ENCODE measurements at regions not wholly inside any gene's neighbourhood (a gene's known extent, or its start where the extent isn't known, plus 50 kb on each side); places are given as distances from the start of the nearest gene placed in this dataset.

- TF ChIP-seq CTCF (IDR thresholded peaks at IDR 0.05; ENCODE audit: unreplicated experiment), result no peak
- peaks cover 8% of the 10 kb centered on the region for H3K27me3 Mint-ChIP-seq (ENCODE audit: unreplicated experiment)
- no peak overlapping the region for H3K4me3 Mint-ChIP-seq (ENCODE audit: unreplicated experiment)
- peaks cover 10% of the 10 kb centered on the region for H3K36me3 Mint-ChIP-seq (ENCODE audit: low read depth, unreplicated experiment)
- H3K4me1 Mint-ChIP-seq (ENCODE audit: unreplicated experiment), result peaks cover 39% of the 10 kb centered on the region
- H3K27ac Mint-ChIP-seq (ENCODE audit: unreplicated experiment), result no peak overlapping the region
- peaks cover 13% of the 10 kb centered on the region for H3K9me3 Mint-ChIP-seq (ENCODE audit: unreplicated experiment)
- DNase-seq (ENCODE audit: low spot score), result no peak
These were observed 359.0 kb upstream of the ZNF521 start for GRCh38 chr18:25710981-25711380.

- Mint-ChIP-seq H3K4me3 (ENCODE audit: unreplicated experiment) (no peak overlapping the region), H3K27ac (ENCODE audit: unreplicated experiment) (no peak overlapping the region), H3K4me1 (ENCODE audit: unreplicated experiment) (peaks cover 16% of the 10 kb centered on the region), H3K27me3 (ENCODE audit: unreplicated experiment) (no peaks in the 10 kb centered on the region), H3K9me3 (ENCODE audit: unreplicated experiment) (no peaks in the 10 kb centered on the region), H3K36me3 (ENCODE audit: low read depth, unreplicated experiment) (no peaks in the 10 kb centered on the region)
- TF ChIP-seq CTCF (IDR thresholded peaks at IDR 0.05; ENCODE audit: unreplicated experiment), result no peak
- no peak for DNase-seq (ENCODE audit: low spot score)
These were observed 353.7 kb upstream of the ZNF521 start for GRCh38 chr18:25705650-25706049.

- no peak for TF ChIP-seq CTCF (IDR thresholded peaks at IDR 0.05; ENCODE audit: unreplicated experiment)
- no peaks in the 10 kb centered on the region for H3K36me3 Mint-ChIP-seq (ENCODE audit: low read depth, unreplicated experiment)
- DNase-seq (ENCODE audit: low spot score), result no peak
- no peaks in the 10 kb centered on the region for H3K9me3 Mint-ChIP-seq (ENCODE audit: unreplicated experiment)
- H3K4me1 Mint-ChIP-seq (ENCODE audit: unreplicated experiment), result peaks cover 10% of the 10 kb centered on the region
- no peak overlapping the region for H3K4me3 Mint-ChIP-seq (ENCODE audit: unreplicated experiment)
- no peak overlapping the region for H3K27ac Mint-ChIP-seq (ENCODE audit: unreplicated experiment)
- no peaks in the 10 kb centered on the region for H3K27me3 Mint-ChIP-seq (ENCODE audit: unreplicated experiment)
These were observed 352.5 kb upstream of the ZNF521 start for GRCh38 chr18:25704494-25704893.

- DNase-seq (ENCODE audit: low spot score), result no peak
- Mint-ChIP-seq H3K27me3 (ENCODE audit: unreplicated experiment) (no peaks in the 10 kb centered on the region), H3K36me3 (ENCODE audit: low read depth, unreplicated experiment) (no peaks in the 10 kb centered on the region), H3K4me1 (ENCODE audit: unreplicated experiment) (peaks cover 10% of the 10 kb centered on the region), H3K4me3 (ENCODE audit: unreplicated experiment) (no peak overlapping the region), H3K9me3 (ENCODE audit: unreplicated experiment) (no peaks in the 10 kb centered on the region), H3K27ac (ENCODE audit: unreplicated experiment) (no peak overlapping the region)
- TF ChIP-seq CTCF (IDR thresholded peaks at IDR 0.05; ENCODE audit: unreplicated experiment), result no peak
These were observed 352.1 kb upstream of the ZNF521 start for GRCh38 chr18:25704071-25704470.

- Mint-ChIP-seq H3K9me3 (ENCODE audit: unreplicated experiment) (no peaks in the 10 kb centered on the region), H3K4me3 (ENCODE audit: unreplicated experiment) (no peak overlapping the region), H3K4me1 (ENCODE audit: unreplicated experiment) (peaks cover 9% of the 10 kb centered on the region), H3K27me3 (ENCODE audit: unreplicated experiment) (no peaks in the 10 kb centered on the region), H3K27ac (ENCODE audit: unreplicated experiment) (no peak overlapping the region), H3K36me3 (ENCODE audit: low read depth, unreplicated experiment) (no peaks in the 10 kb centered on the region)
- no peak for DNase-seq (ENCODE audit: low spot score)
- no peak for TF ChIP-seq CTCF (IDR thresholded peaks at IDR 0.05; ENCODE audit: unreplicated experiment)
These were observed 349.9 kb upstream of the ZNF521 start for GRCh38 chr18:25701821-25702220.
